DND-41 (cell line): ENCODE measurements at regions not wholly inside any gene's neighbourhood (a gene's known extent, or its start where the extent isn't known, plus 50 kb on each side); places are given as distances from the start of the nearest gene placed in this dataset.

Experiments
- CTCF ChIP-seq: IDR thresholded peaks from 2 replicates; pipeline ENCODE4 v1.5.1; 2012; ENCODE audit warnings: borderline replicate concordance, low read length, moderate library complexity, mild to moderate bottlenecking; ENCODE audit not compliant: poor library complexity, severe bottlenecking; ENCODE audit errors: extremely low read depth
- EZH2 ChIP-seq: IDR thresholded peaks from 3 replicates; pipeline ENCODE4 v1.6.1; 2012; ENCODE audit warnings: borderline replicate concordance, low read depth, mild to moderate bottlenecking, moderate library complexity, low read length, inconsistent platforms; ENCODE audit not compliant: severe bottlenecking

- TF ChIP-seq CTCF (no peak), EZH2 (no peak)
Observed at GRCh38 chrX:93419642-93420041, 253.7 kb downstream of the NAP1L3 start.
